ENCODE measurements at regions not wholly inside any gene's neighbourhood (a gene's known extent, or its start where the extent isn't known, plus 50 kb on each side); places are given as distances from the start of the nearest gene placed in this dataset.

GRCh38 chr5:175285261-175285660 is 158.7 kb downstream of the DRD1 start:
- TF ChIP-seq CTCF (IDR thresholded peaks at IDR 0.05) (no peak), POLR2A (IDR thresholded peaks at IDR 0.05) (no peak)
